K562 (cell line): ENCODE measurements at regions not wholly inside any gene's neighbourhood (a gene's known extent, or its start where the extent isn't known, plus 50 kb on each side); places are given as distances from the start of the nearest gene placed in this dataset.

Experiments
- ATAC-seq: fragments of 200-7000 bp; cut with Tn5 transposase; 3 replicates; pipeline ENCODE4 v1.9.1; 2020; ENCODE audit warnings: moderate library complexity
- BruUV-seq: library from RNA; stranded (reverse); fragments of 400-500 nt; replicated peaks from 2 replicates; lab custom pipeline; 2021; lab: Mats Ljungman, UMichigan
- CTCF ChIA-PET: fragments of 300-600 bp; formaldehyde crosslinking; extraction: SDS; loops from one replicate; lab custom pipeline; 2021; ENCODE audit warnings: low intra/inter-chr PET ratio; lab: Yijun Ruan, JAX
- POLR2A ChIA-PET: fragments of 300-600, 350-650 bp; sonication (Branson Sonifier 250); formaldehyde crosslinking; extraction: SDS; loops from one replicate; lab custom pipeline; 2021; ENCODE audit warnings: antibody characterized with exemption, inconsistent platforms; lab: Yijun Ruan, JAX
- DNase-seq, 4 experiments: peaks; one replicate each; pipeline versions ENCODE4 v3.0.0 to v3.0.0-alpha.2; 2011 to 2018; ENCODE audit warnings: low spot score in 3 of 4, mixed read lengths in 3 of 4; ENCODE audit errors: extremely low read depth in 1 of 4
- FAIRE-seq: peaks from 2 replicates; lab custom pipeline; 2011; peaks lifted over from hg19 to GRCh38; lab: Jason Lieb, UNC
- H2AFZ ChIP-seq: 2 replicates; pipeline ENCODE4 v1.6.0; 2011; ENCODE audit warnings: low read depth, low read length, control low read depth, inconsistent platforms
- H3K27ac ChIP-seq: fragments of 200-600 bp; 3 replicates; pipeline ENCODE4 v1.8.0; 2011; ENCODE audit warnings: low read depth, mild to moderate bottlenecking, control low read depth, inconsistent platforms, low read length, moderate library complexity, mixed read lengths; ENCODE audit errors: extremely low read depth
- H3K27me3 ChIP-seq, 2 experiments: fragments of 300-600 bp in 1 of 2; 2 replicates in 1 of 2; 3 replicates in 1 of 2; pipeline versions ENCODE4 v1.6.0 to v1.8.0; 2011; ENCODE audit warnings: inconsistent platforms in 2 of 2, low read length in 2 of 2, mild to moderate bottlenecking in 1 of 2, mixed read lengths in 1 of 2, moderate library complexity in 1 of 2; ENCODE audit not compliant: control insufficient read depth in 2 of 2, insufficient read depth in 2 of 2
- H3K36me3 ChIP-seq: fragments of 300-600 bp; 3 replicates; pipeline ENCODE4 v1.8.0; 2011; ENCODE audit warnings: mild to moderate bottlenecking, low read length, inconsistent platforms; ENCODE audit not compliant: control insufficient read depth, insufficient read depth
- H3K4me1 ChIP-seq, 2 experiments: fragments of 200-600 bp in 1 of 2; replicated peaks in 1 of 2; 2 replicates in 1 of 2; 3 replicates in 1 of 2; pipeline versions ENCODE4 v1.5.1 to v1.8.0; 2011; ENCODE audit warnings: inconsistent platforms in 2 of 2, low read length in 2 of 2, mild to moderate bottlenecking in 1 of 2, mixed read lengths in 1 of 2, moderate library complexity in 1 of 2; ENCODE audit not compliant: control insufficient read depth in 2 of 2, insufficient read depth in 2 of 2
- H3K4me2 ChIP-seq: 2 replicates; pipeline ENCODE4 v1.6.1; 2011; ENCODE audit warnings: low read length, control low read depth, inconsistent platforms, mixed read lengths; ENCODE audit not compliant: insufficient read depth
- H3K4me3 ChIP-seq: fragments of 200-600 bp; sonication (generic), shearing (Covaris generic); 2 replicates; pipeline ENCODE4 v1.5.1; 2016; ENCODE audit warnings: control low read depth, inconsistent platforms
- H3K79me2 ChIP-seq: fragments of 200-600 bp; 3 replicates; pipeline ENCODE4 v1.8.0; 2011; ENCODE audit warnings: low read length, inconsistent platforms; ENCODE audit not compliant: control insufficient read depth, insufficient read depth
- H3K9ac ChIP-seq, 2 experiments: 2 replicates each; pipeline versions ENCODE4 v1.6.0 to v1.6.1; 2011; ENCODE audit warnings: low read depth in 2 of 2, low read length in 2 of 2, control low read depth in 1 of 2, inconsistent platforms in 1 of 2, mild to moderate bottlenecking in 1 of 2, mixed read lengths in 1 of 2; ENCODE audit not compliant: insufficient read depth in 1 of 2
- H3K9me1 ChIP-seq: one replicate; pipeline ENCODE4 v1.6.0; 2011; ENCODE audit warnings: inconsistent platforms, mild to moderate bottlenecking, low read length, moderate library complexity; ENCODE audit not compliant: control insufficient read depth, insufficient read depth
- H3K9me3 ChIP-seq: replicated peaks from 2 replicates; pipeline ENCODE4 v1.5.1; 2011; ENCODE audit warnings: low read depth, low read length, inconsistent platforms; ENCODE audit not compliant: control insufficient read depth, insufficient read depth
- H4K20me1 ChIP-seq: replicated peaks from 2 replicates; pipeline ENCODE4 v1.6.1; 2011; ENCODE audit warnings: low read length, inconsistent platforms, mixed read lengths; ENCODE audit not compliant: control insufficient read depth, insufficient read depth
- GABPB1 ChIP-seq: sonication (generic); formaldehyde crosslinking; IDR thresholded peaks from 2 replicates; pipeline ENCODE4 v1.8.0; 2022; ENCODE audit warnings: mild to moderate bottlenecking, missing genetic modification reagents
- HCFC1 ChIP-seq: IDR thresholded peaks from 2 replicates; pipeline ENCODE4 v1.6.1; 2012; ENCODE audit warnings: low read depth, low read length, improper control_type of control experiment
- NFXL1 ChIP-seq: fragments of 450-650 bp; formaldehyde crosslinking; IDR thresholded peaks from 2 replicates; pipeline ENCODE4 v1.4.0; 2021; ENCODE audit warnings: mild to moderate bottlenecking
- NR2C1 ChIP-seq, 2 experiments: fragments of 450-650 bp; IDR thresholded peaks; 2 replicates each; pipeline ENCODE4 v1.6.1; 2017; ENCODE audit warnings: mild to moderate bottlenecking in 2 of 2, antibody characterized with exemption in 1 of 2, inconsistent platforms in 1 of 2, missing compliant biosample characterization in 1 of 2, missing genetic modification characterization in 1 of 2
- ZBTB26 ChIP-seq: fragments of 450-650 bp; formaldehyde crosslinking; IDR thresholded peaks from 2 replicates; pipeline ENCODE4 v1.4.0; 2022; ENCODE audit warnings: missing genetic modification characterization
- WGBS: fragments of 100-300 bp; shearing (Covaris generic); methylation state at CpG from one replicate; pipeline ENCODE4 v1.1.6; 2016; ENCODE audit warnings: low coverage, mixed read lengths; ENCODE audit not compliant: insufficient coverage; ENCODE audit errors: missing lambda C conversion rate; 5-methylcytosine and 5-hydroxymethylcytosine counted together
- in situ Hi-C: fragments of 300-500 bp; cut with MboI; formaldehyde crosslinking; loops from 4 replicates; pipeline ENCODE4 v1.15.0; 2018; ENCODE audit warnings: inconsistent platforms, mixed read lengths
- intact Hi-C: fragments of 100-400 bp; cut with micrococcal nuclease; formaldehyde crosslinking; loops from 2 replicates; pipeline ENCODE4 v1.14.2; 2022
- TF ChIP-seq, protein P1 (sequence below): fragments of 250-450 bp; sonication (Bioruptor Pico); IDR thresholded peaks from 2 replicates; pipeline ENCODE4 v1.5.0; 2020; ENCODE audit warnings: mild to moderate bottlenecking, borderline replicate concordance

DNA sequence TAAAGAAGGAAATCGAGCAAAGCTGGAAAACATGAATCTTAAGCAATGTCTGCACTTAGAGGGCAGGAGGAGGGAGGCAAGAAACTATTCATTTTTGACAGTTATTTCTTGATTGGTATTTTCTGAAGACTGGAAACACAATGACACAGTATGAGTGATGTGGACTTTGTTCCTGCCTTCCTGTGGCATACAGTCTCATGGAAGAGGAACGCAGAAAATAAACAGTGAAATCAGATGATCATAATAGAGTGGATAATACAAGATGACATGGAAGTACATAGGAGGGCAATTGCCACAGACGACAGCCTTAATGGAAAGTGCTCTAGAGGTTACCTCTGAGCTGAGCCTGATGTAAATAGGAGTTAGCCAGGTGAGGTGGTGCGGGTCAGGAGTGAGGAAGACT, 140.4 kb upstream of the MAX start:
- TF ChIP-seq, protein P1, sequence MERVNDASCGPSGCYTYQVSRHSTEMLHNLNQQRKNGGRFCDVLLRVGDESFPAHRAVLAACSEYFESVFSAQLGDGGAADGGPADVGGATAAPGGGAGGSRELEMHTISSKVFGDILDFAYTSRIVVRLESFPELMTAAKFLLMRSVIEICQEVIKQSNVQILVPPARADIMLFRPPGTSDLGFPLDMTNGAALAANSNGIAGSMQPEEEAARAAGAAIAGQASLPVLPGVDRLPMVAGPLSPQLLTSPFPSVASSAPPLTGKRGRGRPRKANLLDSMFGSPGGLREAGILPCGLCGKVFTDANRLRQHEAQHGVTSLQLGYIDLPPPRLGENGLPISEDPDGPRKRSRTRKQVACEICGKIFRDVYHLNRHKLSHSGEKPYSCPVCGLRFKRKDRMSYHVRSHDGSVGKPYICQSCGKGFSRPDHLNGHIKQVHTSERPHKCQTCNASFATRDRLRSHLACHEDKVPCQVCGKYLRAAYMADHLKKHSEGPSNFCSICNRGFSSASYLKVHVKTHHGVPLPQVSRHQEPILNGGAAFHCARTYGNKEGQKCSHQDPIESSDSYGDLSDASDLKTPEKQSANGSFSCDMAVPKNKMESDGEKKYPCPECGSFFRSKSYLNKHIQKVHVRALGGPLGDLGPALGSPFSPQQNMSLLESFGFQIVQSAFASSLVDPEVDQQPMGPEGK (CRISPR knock-in tag), result no peak
- TF ChIP-seq ZBTB26 (CRISPR knock-in tag) (no peak), NFXL1 (CRISPR knock-in tag) (no peak), HCFC1 (no peak), NR2C1 (IDR thresholded peaks at IDR 0.05) (no peak), NR2C1 (tag; IDR thresholded peaks at IDR 0.05) (no peak), GABPB1 (CRISPR knock-in tag) (no peak)

More for the DNA sequence above, 140.4 kb upstream of the MAX start:
- no peak for ATAC-seq
- Histone ChIP-seq H2AFZ (no peak overlapping the region), H3K27me3 (no peaks in the 10 kb centered on the region), H3K9me3 (no peaks in the 10 kb centered on the region), H3K4me2 (no peak overlapping the region), H3K4me1 (peaks cover 6 to 35% of the 10 kb centered on the region in 2 experiments; a peak in 4 of 5 replicates), H3K9ac (no peak overlapping the region), H3K79me2 (no peaks in the 10 kb centered on the region), H3K4me3 (no peak overlapping the region), H3K27ac (no peak overlapping the region), H3K9me1 (no peaks in the 10 kb centered on the region), H4K20me1 (no peaks in the 10 kb centered on the region), H3K36me3 (no peaks in the 10 kb centered on the region)
- 47% methylated on average over 4 of the region's 4 CpGs for WGBS
- no peak for DNase-seq
- ChIA-PET CTCF (no interaction called here), POLR2A (interaction anchor here (0.6 kb wide), 1 partner anchor 13 kb away, joined by 3 read pairs; no protein-coding TSS in a partner anchor)
- no peak for FAIRE-seq
- no TSS peak for BruUV-seq
- intact Hi-C loops (no loop called here), in situ Hi-C loops (no loop called here)
